Neuronal stem cell (in vitro differentiated cells): ENCODE measurements at regions not wholly inside any gene's neighbourhood (a gene's known extent, or its start where the extent isn't known, plus 50 kb on each side); places are given as distances from the start of the nearest gene placed in this dataset.

Source experiments
- DNase-seq: peaks from one replicate; pipeline ENCODE4 v3.0.0-alpha.2; 2013; ENCODE audit warnings: low spot score
- H2AFZ ChIP-seq: one replicate; pipeline ENCODE4 v1.6.1; 2013; ENCODE audit warnings: mild to moderate bottlenecking, low read length, inconsistent platforms
- H2AK5ac ChIP-seq: 2 replicates; pipeline ENCODE4 v1.6.1; 2013; ENCODE audit warnings: low read depth, mild to moderate bottlenecking, inconsistent platforms, low read length, moderate library complexity, mixed read lengths
- H2BK120ac ChIP-seq: 2 replicates; pipeline ENCODE4 v1.6.1; 2013; ENCODE audit warnings: low read depth, mild to moderate bottlenecking, inconsistent platforms, low read length, moderate library complexity, mixed read lengths
- H2BK12ac ChIP-seq: one replicate; pipeline ENCODE4 v1.6.1; 2013; ENCODE audit warnings: low read length, inconsistent platforms
- H2BK15ac ChIP-seq: 2 replicates; pipeline ENCODE4 v1.6.1; 2013; ENCODE audit warnings: mild to moderate bottlenecking, low read length, inconsistent platforms, mixed read lengths
- H2BK5ac ChIP-seq: one replicate; pipeline ENCODE4 v1.6.1; 2013; ENCODE audit warnings: inconsistent platforms, mild to moderate bottlenecking, low read length, moderate library complexity
- H3K14ac ChIP-seq: one replicate; pipeline ENCODE4 v1.6.1; 2013; ENCODE audit warnings: low read length, inconsistent platforms
- H3K18ac ChIP-seq: 2 replicates; pipeline ENCODE4 v1.6.1; 2013; ENCODE audit warnings: low read length, inconsistent platforms
- H3K23ac ChIP-seq: 2 replicates; pipeline ENCODE4 v1.6.1; 2013; ENCODE audit warnings: low read depth, mild to moderate bottlenecking, mixed read lengths, low read length, inconsistent platforms; ENCODE audit not compliant: poor library complexity
- H3K27ac ChIP-seq: replicated peaks from 3 replicates; pipeline ENCODE4 v1.5.1; 2013; ENCODE audit warnings: low read length, inconsistent platforms
- H3K27me3 ChIP-seq, 3 experiments: 2 replicates each; pipeline ENCODE4 v1.6.1; 2013; ENCODE audit warnings: low read length in 3 of 3, mild to moderate bottlenecking in 2 of 3, inconsistent platforms in 1 of 3, low read depth in 1 of 3, mixed read lengths in 1 of 3, moderate library complexity in 1 of 3; ENCODE audit not compliant: control insufficient read depth in 3 of 3, insufficient read depth in 3 of 3
- H3K36me3 ChIP-seq, 2 donors: replicated peaks in 1 of 2; 2 replicates each; pipeline ENCODE4 v1.6.1; 2013; ENCODE audit warnings: low read length in 2 of 2; ENCODE audit not compliant: control insufficient read depth in 2 of 2, insufficient read depth in 2 of 2
- H3K4ac ChIP-seq: 2 replicates; pipeline ENCODE4 v1.6.1; 2013; ENCODE audit warnings: inconsistent platforms, mild to moderate bottlenecking, low read length, moderate library complexity
- H3K4me1 ChIP-seq, 2 donors: 1 replicate in 1 of 2; 2 replicates in 1 of 2; pipeline ENCODE4 v1.6.1; 2013; ENCODE audit warnings: low read length in 2 of 2, low read depth in 1 of 2; ENCODE audit not compliant: control insufficient read depth in 2 of 2, insufficient read depth in 1 of 2
- H3K4me2 ChIP-seq: one replicate; pipeline ENCODE4 v1.6.1; 2013; ENCODE audit warnings: mild to moderate bottlenecking, low read length, inconsistent platforms; ENCODE audit not compliant: insufficient read depth, poor library complexity, severe bottlenecking
- H3K4me3 ChIP-seq, 2 donors: 2 replicates each; pipeline ENCODE4 v1.5.1; 2013; ENCODE audit warnings: low read length in 2 of 2, mild to moderate bottlenecking in 2 of 2, inconsistent platforms in 1 of 2, moderate library complexity in 1 of 2
- H3K79me1 ChIP-seq: one replicate; pipeline ENCODE4 v1.6.1; 2013; ENCODE audit warnings: low read depth, mild to moderate bottlenecking, inconsistent platforms, low read length, moderate library complexity
- H3K9ac ChIP-seq: one replicate; pipeline ENCODE4 v1.6.1; 2013; ENCODE audit warnings: mild to moderate bottlenecking, low read depth, low read length, inconsistent platforms; ENCODE audit not compliant: poor library complexity
- H3K9me3 ChIP-seq, 2 donors: replicated peaks in 1 of 2; 2 replicates each; pipeline versions ENCODE3 to v1.6.1; 2013; ENCODE audit warnings: low read length in 2 of 2, mild to moderate bottlenecking in 2 of 2, inconsistent platforms in 1 of 2, low read depth in 1 of 2, mixed read lengths in 1 of 2, moderate library complexity in 1 of 2; ENCODE audit not compliant: control insufficient read depth in 2 of 2, insufficient read depth in 1 of 2
- H4K8ac ChIP-seq: one replicate; pipeline ENCODE4 v1.6.1; 2013; ENCODE audit warnings: low read depth, mild to moderate bottlenecking, inconsistent platforms, low read length, moderate library complexity
- H4K91ac ChIP-seq: one replicate; pipeline ENCODE4 v1.6.1; 2013; ENCODE audit warnings: low read length, low read depth, mild to moderate bottlenecking, inconsistent platforms; ENCODE audit not compliant: poor library complexity
- WGBS, 2 donors: extraction: QIAGEN DNeasy Blood & Tissue Kit; methylation state at CpG; one replicate each; pipeline ENCODE4 v1.1.7; 2013; ENCODE audit warnings: missing lambda C conversion rate in 2 of 2, mixed read lengths in 1 of 2; ENCODE audit not compliant: insufficient read length in 2 of 2, insufficient replicate concordance in 1 of 2; ENCODE audit errors: extremely low coverage in 2 of 2; 5-methylcytosine and 5-hydroxymethylcytosine counted together

DNA sequence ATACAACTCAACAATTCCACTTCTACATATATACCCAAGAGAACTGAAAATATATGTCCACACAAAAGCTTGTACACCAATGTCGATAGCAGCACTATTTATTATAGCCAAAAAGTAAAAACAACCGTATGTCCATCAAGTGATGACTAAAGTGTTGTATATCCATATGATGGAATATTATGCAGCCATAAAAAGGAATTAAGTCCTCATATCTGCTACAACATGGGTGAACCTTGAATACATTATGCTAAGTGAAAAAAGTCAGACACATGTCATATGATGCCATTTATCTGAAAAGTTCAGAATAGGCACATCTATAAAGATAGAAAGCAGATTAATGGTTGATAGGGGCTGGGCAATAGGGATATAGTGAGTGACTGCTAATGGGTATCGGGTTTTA is 204.5 kb downstream of the KCNRG start:
- no peak overlapping the region for H2AK5ac ChIP-seq
- H3K23ac ChIP-seq: no peak overlapping the region
- no peak overlapping the region for H3K27ac ChIP-seq
- 100% methylated on average over 1 of the region's 3 CpGs; no CpG with 5 or more reads in 1 of the 2 donors for WGBS, 2 donors
- no peaks in the 10 kb centered on the region for H3K36me3 ChIP-seq
- peaks cover 3 to 7% of the 10 kb centered on the region in 2 donors for H3K4me1 ChIP-seq
- H3K14ac ChIP-seq: no peak overlapping the region
- no peak overlapping the region for H3K4me3 ChIP-seq
- H4K91ac ChIP-seq: no peak overlapping the region
- no peak overlapping the region for H3K18ac ChIP-seq
- H2BK120ac ChIP-seq: no peak overlapping the region
- no peaks in the 10 kb centered on the region for H3K79me1 ChIP-seq
- no peak overlapping the region for H2BK12ac ChIP-seq
- no peak overlapping the region for H3K9ac ChIP-seq
- H3K9me3 ChIP-seq: peaks cover 0 to 7% of the 10 kb centered on the region in 2 donors
- no peak overlapping the region for H2BK15ac ChIP-seq
- no peak for DNase-seq
- H3K4ac ChIP-seq: no peak overlapping the region
- no peak overlapping the region for H4K8ac ChIP-seq
- no peak overlapping the region for H2AFZ ChIP-seq
- H2BK5ac ChIP-seq: no peak overlapping the region
- H3K27me3 ChIP-seq: no peaks in the 10 kb centered on the region
- H3K4me2 ChIP-seq: no peak overlapping the region

DNA sequence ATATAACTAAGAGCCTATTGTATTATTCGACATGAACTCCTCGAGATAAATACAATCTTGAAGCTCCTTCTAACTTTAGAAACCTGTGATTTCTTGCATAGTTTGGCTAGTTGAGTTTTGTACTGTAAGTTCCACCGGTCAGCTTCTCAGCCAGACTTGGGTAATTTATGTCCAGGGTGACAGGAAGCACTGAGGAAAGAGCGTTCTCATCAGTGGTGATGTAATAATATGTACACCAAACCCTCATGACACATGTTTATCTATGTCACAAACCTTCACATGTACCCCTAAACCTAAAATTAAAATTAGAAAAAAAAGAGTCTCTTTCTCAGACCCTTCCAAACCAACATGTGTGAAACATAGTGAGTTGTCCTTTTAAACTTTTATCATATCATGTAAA is 205.7 kb downstream of the KCNRG start:
- Histone ChIP-seq H3K4me3 (no peak overlapping the region), H3K4me1 (peaks cover 3 to 7% of the 10 kb centered on the region in 2 donors), H4K91ac (no peak overlapping the region), H2BK120ac (no peak overlapping the region), H3K18ac (no peak overlapping the region), H3K27me3 (no peaks in the 10 kb centered on the region), H2AFZ (no peak overlapping the region), H2BK15ac (no peak overlapping the region), H2BK12ac (no peak overlapping the region), H4K8ac (no peak overlapping the region), H3K27ac (no peak overlapping the region), H3K14ac (no peak overlapping the region), H3K4me2 (no peak overlapping the region), H3K79me1 (no peaks in the 10 kb centered on the region), H2BK5ac (no peak overlapping the region), H3K9ac (no peak overlapping the region), H3K23ac (no peak overlapping the region), H2AK5ac (no peak overlapping the region), H3K36me3 (no peaks in the 10 kb centered on the region), H3K9me3 (peaks cover 0 to 5% of the 10 kb centered on the region in 2 donors), H3K4ac (no peak overlapping the region)
- no CpG with 5 or more reads among the region's 4 CpGs for WGBS, 2 donors
- no peak for DNase-seq

DNA sequence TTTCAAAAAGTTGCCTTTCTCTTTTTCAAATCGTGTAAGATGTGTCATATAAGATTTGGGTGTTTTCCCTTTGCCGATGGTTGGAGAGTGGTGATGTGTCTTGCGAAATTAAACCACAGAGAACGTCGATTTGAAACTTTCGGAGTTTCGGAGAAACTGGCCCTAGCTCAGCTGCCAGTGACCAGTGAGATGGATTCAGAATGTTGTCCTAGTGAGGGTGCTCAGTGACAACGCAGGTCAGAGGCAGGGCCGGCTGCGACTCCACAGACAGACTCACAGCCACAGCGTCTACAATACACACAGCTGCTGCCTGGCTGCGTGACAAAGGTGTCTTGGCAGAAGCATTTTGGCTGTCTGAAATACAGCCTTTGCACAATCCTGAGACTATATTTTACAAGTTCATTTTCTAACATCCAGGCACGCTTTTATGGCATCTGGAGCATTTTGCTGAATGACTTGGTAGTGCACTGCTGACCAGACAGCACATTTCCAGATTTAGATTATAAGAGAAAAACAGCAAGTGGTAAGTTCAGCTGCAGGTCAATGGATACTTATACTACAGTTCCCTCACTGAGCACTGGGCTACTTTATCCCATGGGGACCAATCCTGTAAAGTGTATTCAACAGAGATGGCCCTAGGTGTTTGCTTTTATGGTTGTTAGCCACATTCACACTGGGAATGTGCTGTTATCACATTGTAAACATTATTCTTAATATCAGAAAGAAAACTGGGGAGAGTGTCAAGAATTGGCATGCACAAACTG is 207.5 kb downstream of the KCNRG start:
- Histone ChIP-seq H4K8ac (no peak overlapping the region), H3K27me3 (no peaks in the 10 kb centered on the region), H2BK15ac (no peak overlapping the region), H4K91ac (no peak overlapping the region), H2BK12ac (no peak overlapping the region), H3K4ac (no peak overlapping the region), H3K4me3 (no peak overlapping the region), H3K14ac (no peak overlapping the region), H3K23ac (peak overlapping the region; percentile 51), H3K9ac (no peak overlapping the region), H3K18ac (no peak overlapping the region), H3K36me3 (no peaks in the 10 kb centered on the region), H3K9me3 (no peaks in the 10 kb centered on the region), H2AFZ (peak overlapping the region; percentile 19), H3K4me1 (peaks cover 3 to 7% of the 10 kb centered on the region in 2 donors), H2AK5ac (no peak overlapping the region), H2BK120ac (no peak overlapping the region), H2BK5ac (no peak overlapping the region), H3K4me2 (no peak overlapping the region), H3K79me1 (no peaks in the 10 kb centered on the region), H3K27ac (no peak overlapping the region)
- WGBS, 2 donors: no CpG with 5 or more reads among the region's 13 CpGs
- DNase-seq: no peak

DNA sequence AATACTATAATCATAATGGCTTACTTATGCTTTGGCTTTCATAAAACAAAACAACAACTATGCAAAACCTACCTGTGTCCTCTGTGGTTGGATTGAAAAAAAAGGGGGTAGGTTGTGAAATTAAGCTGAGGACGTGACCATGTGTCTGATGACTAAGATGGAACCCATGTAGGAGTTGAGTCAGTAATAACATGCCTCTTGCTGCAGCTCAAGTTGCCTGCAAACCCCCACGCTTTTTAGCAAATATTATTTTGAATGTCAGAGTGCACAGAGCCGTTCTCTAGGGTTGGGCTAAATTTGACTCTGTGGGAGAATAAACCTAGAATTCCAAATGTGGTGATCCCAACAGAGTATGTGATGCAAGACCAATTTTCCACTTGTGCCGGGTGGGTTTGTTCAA is 209.3 kb downstream of the KCNRG start:
- WGBS, 2 donors: no CpG with 5 or more reads among the region's 4 CpGs
- no peak overlapping the region for H4K91ac ChIP-seq

More for the DNA sequence above, 209.3 kb downstream of the KCNRG start:
- Histone ChIP-seq H3K79me1 (no peaks in the 10 kb centered on the region), H3K27ac (no peak overlapping the region), H3K36me3 (no peaks in the 10 kb centered on the region), H3K9me3 (no peaks in the 10 kb centered on the region), H2BK15ac (no peak overlapping the region), H3K14ac (no peak overlapping the region), H4K8ac (no peak overlapping the region), H3K4me2 (no peak overlapping the region), H3K27me3 (no peaks in the 10 kb centered on the region), H3K4me3 (no peak overlapping the region), H2AK5ac (no peak overlapping the region), H3K4me1 (peaks cover 3 to 9% of the 10 kb centered on the region in 2 donors), H3K23ac (no peak overlapping the region), H2BK120ac (no peak overlapping the region), H2AFZ (no peak overlapping the region), H3K9ac (no peak overlapping the region), H3K4ac (no peak overlapping the region), H2BK5ac (no peak overlapping the region), H3K18ac (no peak overlapping the region), H2BK12ac (no peak overlapping the region)
- no peak for DNase-seq
